ENCODE measurements at regions not wholly inside any gene's neighbourhood (a gene's known extent, or its start where the extent isn't known, plus 50 kb on each side); places are given as distances from the start of the nearest gene placed in this dataset.

- Histone ChIP-seq H3K4me3 (ENCODE audit: low read length) (no peak overlapping the region), H3K27ac (ENCODE audit: low read depth, low read length) (no peak overlapping the region), H3K27me3 (ENCODE audit: control insufficient read depth, insufficient read depth, low read length, poor library complexity, severe bottlenecking) (no peaks in the 10 kb centered on the region), H3K4me1 (ENCODE audit: control insufficient read depth, insufficient read depth, low read length) (no peaks in the 10 kb centered on the region), H3K9me3 (ENCODE audit: control insufficient read depth, low read length) (no peaks in the 10 kb centered on the region), H3K9ac (ENCODE audit: extremely low read depth, low read length, poor library complexity, severe bottlenecking) (no peak overlapping the region), H3K36me3 (ENCODE audit: control insufficient read depth, insufficient read depth, low read length) (no peaks in the 10 kb centered on the region)
- 80 to 100% methylated on average over 1 to 2 of the region's 2 CpGs for WGBS, 2 experiments (ENCODE audit: insufficient coverage in 1 of 2, insufficient read length in 1 of 2)
- no peak for DNase-seq
- no peak for TF ChIP-seq CTCF (conservative IDR thresholded peaks at IDR 0.05)
- Mint-ChIP-seq H3K27me3 (ENCODE audit: insufficient read depth) (no peaks in the 10 kb centered on the region), H3K4me3 (no peak overlapping the region), H3K27ac (no peak overlapping the region), H3K36me3 (ENCODE audit: low read depth) (no peaks in the 10 kb centered on the region), H3K4me1 (no peaks in the 10 kb centered on the region), H3K9me3 (no peaks in the 10 kb centered on the region)
Measured at GRCh38 chr18:2304378-2305175, 266.7 kb downstream of the METTL4 start.

DNA sequence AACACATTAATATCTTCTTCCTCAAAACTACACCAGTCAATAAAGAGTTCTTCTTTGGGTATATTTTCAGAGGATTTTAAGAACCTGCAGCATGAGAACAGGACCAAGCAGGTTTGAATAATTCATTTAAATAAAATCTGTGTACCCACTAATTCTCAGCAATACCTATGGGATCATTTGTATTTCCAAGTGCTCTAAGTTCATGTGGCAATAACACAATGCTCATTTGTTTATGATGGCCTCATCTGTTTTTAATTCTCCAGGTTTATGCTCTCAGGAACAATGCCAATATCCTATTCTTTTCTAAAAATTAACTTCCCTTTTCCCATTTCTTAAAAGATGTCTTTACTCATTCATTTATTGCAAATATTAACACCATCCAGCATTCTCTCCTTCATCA is 264.7 kb downstream of the METTL4 start:
- Mint-ChIP-seq H3K4me3 (no peak overlapping the region), H3K27ac (no peak overlapping the region), H3K9me3 (no peaks in the 10 kb centered on the region), H3K36me3 (ENCODE audit: low read depth) (no peaks in the 10 kb centered on the region), H3K27me3 (ENCODE audit: insufficient read depth) (no peaks in the 10 kb centered on the region), H3K4me1 (no peaks in the 10 kb centered on the region)
- Histone ChIP-seq H3K4me1 (ENCODE audit: control insufficient read depth, insufficient read depth, low read length) (no peaks in the 10 kb centered on the region), H3K9ac (ENCODE audit: extremely low read depth, low read length, poor library complexity, severe bottlenecking) (no peak overlapping the region), H3K27ac (ENCODE audit: low read depth, low read length) (no peak overlapping the region), H3K36me3 (ENCODE audit: control insufficient read depth, insufficient read depth, low read length) (no peaks in the 10 kb centered on the region), H3K27me3 (ENCODE audit: control insufficient read depth, insufficient read depth, low read length, poor library complexity, severe bottlenecking) (no peaks in the 10 kb centered on the region), H3K4me3 (ENCODE audit: low read length) (no peak overlapping the region), H3K9me3 (ENCODE audit: control insufficient read depth, low read length) (no peaks in the 10 kb centered on the region)
- no peak for DNase-seq
- no peak for TF ChIP-seq CTCF (conservative IDR thresholded peaks at IDR 0.05)

DNA sequence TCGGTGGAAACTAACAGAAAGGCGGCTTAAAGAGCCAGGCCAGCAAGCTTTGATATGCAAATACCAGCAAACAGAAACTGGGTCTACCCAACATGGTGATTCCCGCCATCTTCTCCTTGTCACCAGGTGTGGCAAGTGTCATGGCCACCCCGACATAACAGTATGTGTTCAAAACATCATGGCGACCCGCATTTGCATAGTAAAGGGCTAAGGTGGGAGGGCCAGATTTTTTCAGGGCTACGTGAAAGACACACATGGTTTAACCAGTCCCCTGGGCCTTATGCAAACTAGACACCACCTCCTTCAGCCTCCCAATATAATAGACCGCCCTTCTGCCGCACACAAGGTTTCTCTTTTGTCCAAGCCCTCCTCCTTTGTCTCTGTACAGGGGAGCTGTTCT is 260.4 kb downstream of the METTL4 start:
- Histone ChIP-seq H3K9ac (ENCODE audit: extremely low read depth, low read length, poor library complexity, severe bottlenecking) (no peak overlapping the region), H3K4me3 (ENCODE audit: low read length) (no peak overlapping the region), H3K27ac (ENCODE audit: low read depth, low read length) (no peak overlapping the region), H3K27me3 (ENCODE audit: control insufficient read depth, insufficient read depth, low read length, poor library complexity, severe bottlenecking) (no peaks in the 10 kb centered on the region), H3K36me3 (ENCODE audit: control insufficient read depth, insufficient read depth, low read length) (no peaks in the 10 kb centered on the region), H3K9me3 (ENCODE audit: control insufficient read depth, low read length) (no peaks in the 10 kb centered on the region), H3K4me1 (ENCODE audit: control insufficient read depth, insufficient read depth, low read length) (peaks cover 6% of the 10 kb centered on the region)
- no peak for TF ChIP-seq CTCF (conservative IDR thresholded peaks at IDR 0.05)
- Mint-ChIP-seq H3K27me3 (ENCODE audit: insufficient read depth) (no peaks in the 10 kb centered on the region), H3K36me3 (ENCODE audit: low read depth) (no peaks in the 10 kb centered on the region), H3K27ac (no peak overlapping the region), H3K9me3 (no peaks in the 10 kb centered on the region), H3K4me3 (no peak overlapping the region), H3K4me1 (peaks cover 15% of the 10 kb centered on the region)
- DNase-seq: no peak
- WGBS, 2 experiments (ENCODE audit: insufficient coverage in 1 of 2, insufficient read length in 1 of 2): 91 to 98% methylated on average over 7 to 9 of the region's 9 CpGs
